Left ventricle myocardium inferior (tissue), 1 donor: ENCODE measurements at regions not wholly inside any gene's neighbourhood (a gene's known extent, or its start where the extent isn't known, plus 50 kb on each side); places are given as distances from the start of the nearest gene placed in this dataset.

Source experiments
- DNase-seq: peaks from one replicate; pipeline ENCODE4 v3.0.0-alpha.2; 2020
- H3K27ac ChIP-seq: fragments of 200-600 bp; replicated peaks from 2 replicates; pipeline ENCODE4 v1.8.0; 2021
- H3K27me3 ChIP-seq: fragments of 200-600 bp; 2 replicates; pipeline ENCODE4 v1.8.0; 2021; ENCODE audit warnings: low read depth
- H3K36me3 ChIP-seq: fragments of 200-600 bp; 2 replicates; pipeline ENCODE4 v1.8.0; 2021
- H3K4me1 ChIP-seq: fragments of 200-600 bp; 2 replicates; pipeline ENCODE4 v1.8.0; 2021
- H3K4me3 ChIP-seq: fragments of 200-600 bp; 2 replicates; pipeline ENCODE4 v1.8.0; 2021; ENCODE audit warnings: mild to moderate bottlenecking, moderate library complexity
- H3K9me3 ChIP-seq: fragments of 200-600 bp; replicated peaks from 2 replicates; pipeline ENCODE4 v1.8.0; 2021
- CTCF ChIP-seq: fragments of 200-600 bp; IDR thresholded peaks from 2 replicates; pipeline ENCODE4 v1.8.0; 2021; ENCODE audit warnings: antibody characterized with exemption, mild to moderate bottlenecking, borderline replicate concordance
- intact Hi-C: fragments of 100-400 bp; cut with micrococcal nuclease; formaldehyde crosslinking; loops from one replicate; pipeline ENCODE4 v1.11.0; 2022
- donor health status: DM: no; HTN: yes; CAD: no; lungs with severe emphysema.

- H3K9me3 ChIP-seq: no peaks in the 10 kb centered on the region
- no peak for DNase-seq
- intact Hi-C loops: no loop called here
- H3K4me1 ChIP-seq: no peaks in the 10 kb centered on the region
- H3K4me3 ChIP-seq: no peak overlapping the region
- no peak for TF ChIP-seq CTCF
- H3K36me3 ChIP-seq: no peaks in the 10 kb centered on the region
- H3K27me3 ChIP-seq: no peaks in the 10 kb centered on the region
- H3K27ac ChIP-seq: no peak overlapping the region
These were observed 322.1 kb upstream of the CHAC2 start for GRCh38 chr2:53445383-53446070.

GRCh38 chr2:53442783-53443182, 324.8 kb upstream of the CHAC2 start:
- H3K4me3 ChIP-seq: no peak overlapping the region

GRCh38 chr2:53442093-53442492, 325.5 kb upstream of the CHAC2 start:
- H3K27me3 ChIP-seq: no peaks in the 10 kb centered on the region
- no peak for TF ChIP-seq CTCF
- no peak overlapping the region for H3K27ac ChIP-seq
- H3K4me1 ChIP-seq: peaks cover 8% of the 10 kb centered on the region
- DNase-seq: no peak
- no peak overlapping the region for H3K4me3 ChIP-seq
- H3K9me3 ChIP-seq: no peaks in the 10 kb centered on the region
- no peaks in the 10 kb centered on the region for H3K36me3 ChIP-seq
- intact Hi-C loops: no loop called here

More at GRCh38 chr2:53442783-53443182, 324.8 kb upstream of the CHAC2 start:
- DNase-seq: no peak
- H3K9me3 ChIP-seq: no peaks in the 10 kb centered on the region
- H3K27me3 ChIP-seq: no peaks in the 10 kb centered on the region
- intact Hi-C loops: no loop called here
- H3K27ac ChIP-seq: no peak overlapping the region
- peaks cover 8% of the 10 kb centered on the region for H3K4me1 ChIP-seq
- TF ChIP-seq CTCF: peak; percentile 30
- no peaks in the 10 kb centered on the region for H3K36me3 ChIP-seq

GRCh38 chr2:53438692-53439091, 328.9 kb upstream of the CHAC2 start:
- H3K9me3 ChIP-seq: no peaks in the 10 kb centered on the region
- intact Hi-C loops: no loop called here
- H3K27ac ChIP-seq: no peak overlapping the region
- peaks cover 8% of the 10 kb centered on the region for H3K4me1 ChIP-seq
- no peaks in the 10 kb centered on the region for H3K27me3 ChIP-seq
- DNase-seq: no peak
- no peaks in the 10 kb centered on the region for H3K36me3 ChIP-seq
- TF ChIP-seq CTCF: no peak
- H3K4me3 ChIP-seq: no peak overlapping the region

- no peak for DNase-seq
- intact Hi-C loops: no loop called here
- no peaks in the 10 kb centered on the region for H3K9me3 ChIP-seq
- no peak for TF ChIP-seq CTCF
- no peak overlapping the region for H3K27ac ChIP-seq
- no peak overlapping the region for H3K4me3 ChIP-seq
- peaks cover 8% of the 10 kb centered on the region for H3K4me1 ChIP-seq
- no peaks in the 10 kb centered on the region for H3K27me3 ChIP-seq
- H3K36me3 ChIP-seq: no peaks in the 10 kb centered on the region
These were observed 329.5 kb upstream of the CHAC2 start for GRCh38 chr2:53438100-53438499.
